ENCODE measurements at regions not wholly inside any gene's neighbourhood (a gene's known extent, or its start where the extent isn't known, plus 50 kb on each side); places are given as distances from the start of the nearest gene placed in this dataset.

GRCh38 chr14:45381091-45381490 lies 128.1 kb upstream of the MIS18BP1 start:
- TF ChIP-seq, protein P1, sequence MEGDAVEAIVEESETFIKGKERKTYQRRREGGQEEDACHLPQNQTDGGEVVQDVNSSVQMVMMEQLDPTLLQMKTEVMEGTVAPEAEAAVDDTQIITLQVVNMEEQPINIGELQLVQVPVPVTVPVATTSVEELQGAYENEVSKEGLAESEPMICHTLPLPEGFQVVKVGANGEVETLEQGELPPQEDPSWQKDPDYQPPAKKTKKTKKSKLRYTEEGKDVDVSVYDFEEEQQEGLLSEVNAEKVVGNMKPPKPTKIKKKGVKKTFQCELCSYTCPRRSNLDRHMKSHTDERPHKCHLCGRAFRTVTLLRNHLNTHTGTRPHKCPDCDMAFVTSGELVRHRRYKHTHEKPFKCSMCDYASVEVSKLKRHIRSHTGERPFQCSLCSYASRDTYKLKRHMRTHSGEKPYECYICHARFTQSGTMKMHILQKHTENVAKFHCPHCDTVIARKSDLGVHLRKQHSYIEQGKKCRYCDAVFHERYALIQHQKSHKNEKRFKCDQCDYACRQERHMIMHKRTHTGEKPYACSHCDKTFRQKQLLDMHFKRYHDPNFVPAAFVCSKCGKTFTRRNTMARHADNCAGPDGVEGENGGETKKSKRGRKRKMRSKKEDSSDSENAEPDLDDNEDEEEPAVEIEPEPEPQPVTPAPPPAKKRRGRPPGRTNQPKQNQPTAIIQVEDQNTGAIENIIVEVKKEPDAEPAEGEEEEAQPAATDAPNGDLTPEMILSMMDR (IDR thresholded peaks at IDR 0.05; ENCODE audit: low read length) = no peak
- TF ChIP-seq EZH2 (optimal IDR thresholded peaks at IDR 0.05; ENCODE audit: low read depth, low read length) = no peak

Measured in MM.1S (cell line).